ENCODE measurements at regions not wholly inside any gene's neighbourhood (a gene's known extent, or its start where the extent isn't known, plus 50 kb on each side); places are given as distances from the start of the nearest gene placed in this dataset.
"Not testable (repeated sequence)": the region's sequence is repeated elsewhere in the genome, so short reads cannot be mapped to it uniquely, and the experiment has no call there.

DNA sequence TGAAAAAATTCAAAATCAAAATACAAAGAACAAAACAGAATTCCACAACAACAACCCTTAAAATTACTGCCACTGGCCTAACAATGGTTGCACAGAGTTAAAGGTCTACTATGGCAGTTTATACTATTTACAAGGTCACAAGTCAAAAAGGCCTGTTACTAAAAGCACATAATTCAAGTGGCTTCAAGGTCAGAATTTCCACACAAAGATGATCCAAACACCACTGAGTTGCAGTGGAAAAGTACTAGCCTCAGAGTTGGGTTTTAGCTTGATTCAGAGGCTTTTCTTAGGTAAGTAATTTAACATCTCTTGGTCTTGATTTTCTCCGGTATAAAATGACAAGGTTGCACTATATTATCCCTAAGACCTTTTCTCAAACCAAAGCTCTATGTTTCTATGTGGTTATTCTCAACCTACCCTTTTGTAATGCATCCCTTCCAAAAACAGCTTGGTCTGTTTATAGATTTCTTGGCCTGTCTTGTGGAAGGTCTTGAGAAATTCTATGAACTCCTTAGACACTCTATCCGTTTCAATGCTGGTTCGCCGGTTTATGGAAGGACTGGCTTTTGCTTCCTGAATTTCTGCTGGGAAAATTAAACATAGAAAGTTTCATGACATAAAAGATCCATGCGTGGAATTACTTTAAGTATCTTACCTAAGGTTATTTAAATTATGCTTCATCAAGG is 69.5 kb downstream of the MDH2 start:
- not testable (repeated sequence) for H3K27me3 Mint-ChIP-seq (ENCODE audit: low read depth); H3K27ac Mint-ChIP-seq (ENCODE audit: unreplicated experiment); H3K9me3 Mint-ChIP-seq; H3K4me1 Mint-ChIP-seq; H3K36me3 Mint-ChIP-seq (ENCODE audit: low read depth); H3K4me3 Mint-ChIP-seq; DNase-seq (ENCODE audit: low read depth, low spot score)

DNA sequence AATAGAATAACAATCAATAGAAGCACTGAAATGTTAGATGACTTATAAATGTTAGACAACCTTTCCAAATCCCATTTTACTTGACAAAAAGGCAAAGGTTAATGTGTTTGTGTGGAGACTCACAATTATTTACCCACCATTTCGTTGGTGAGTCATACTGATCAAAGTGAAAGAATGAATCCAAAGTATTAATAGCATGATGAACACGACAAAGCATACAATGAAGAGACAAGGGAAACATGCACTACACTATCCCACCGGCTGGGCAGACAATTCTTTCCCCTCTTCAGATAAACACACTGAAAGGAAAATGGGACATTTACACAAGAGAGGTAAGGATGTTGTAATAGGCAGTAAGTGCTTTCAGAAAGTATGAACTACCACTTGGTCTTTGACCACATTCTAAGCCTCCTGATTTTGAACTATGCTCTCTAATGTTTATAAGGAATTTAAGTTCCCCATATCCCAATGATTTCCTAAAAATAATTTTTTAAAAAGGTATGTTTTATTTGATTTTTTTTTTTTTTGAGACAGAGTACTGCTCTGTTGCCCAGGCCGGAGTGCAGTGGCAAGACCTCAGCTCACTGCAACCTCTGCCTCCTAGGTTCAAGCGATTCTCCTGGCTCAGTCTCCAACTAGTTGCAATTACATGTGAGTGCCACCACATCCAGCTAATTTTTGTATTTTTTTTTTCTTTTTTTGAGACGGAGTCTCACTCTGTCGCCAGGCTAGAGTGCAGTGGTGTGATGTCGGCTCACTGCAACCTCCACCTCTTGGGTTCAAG is 70.5 kb downstream of the MDH2 start:
- H3K4me3 Mint-ChIP-seq: not testable (repeated sequence)

DNA sequence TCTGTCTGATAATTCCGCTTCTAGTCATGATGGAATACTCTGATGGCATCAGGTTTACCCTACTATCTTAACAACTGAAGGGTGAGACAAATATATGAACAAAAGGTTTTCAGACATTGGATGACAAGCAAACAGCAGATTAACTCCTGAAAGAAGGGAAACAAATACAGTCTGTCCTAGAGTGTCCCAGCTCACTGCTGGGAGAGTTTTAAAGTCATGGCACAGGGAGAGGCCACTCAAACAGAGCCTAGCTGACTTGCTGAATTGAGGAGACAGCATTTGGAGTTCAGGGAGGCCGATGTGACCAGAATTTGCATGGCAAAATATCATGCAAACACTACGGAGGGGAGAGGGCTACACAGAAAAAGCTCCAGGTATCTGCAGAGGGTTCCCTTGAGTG is 73.1 kb downstream of the MDH2 start:
- no peaks in the 10 kb centered on the region for H3K36me3 Mint-ChIP-seq (ENCODE audit: low read depth)
- peaks cover 6% of the 10 kb centered on the region for H3K27me3 Mint-ChIP-seq (ENCODE audit: low read depth)
- DNase-seq (ENCODE audit: low read depth, low spot score): no peak
- TF ChIP-seq, protein P1, sequence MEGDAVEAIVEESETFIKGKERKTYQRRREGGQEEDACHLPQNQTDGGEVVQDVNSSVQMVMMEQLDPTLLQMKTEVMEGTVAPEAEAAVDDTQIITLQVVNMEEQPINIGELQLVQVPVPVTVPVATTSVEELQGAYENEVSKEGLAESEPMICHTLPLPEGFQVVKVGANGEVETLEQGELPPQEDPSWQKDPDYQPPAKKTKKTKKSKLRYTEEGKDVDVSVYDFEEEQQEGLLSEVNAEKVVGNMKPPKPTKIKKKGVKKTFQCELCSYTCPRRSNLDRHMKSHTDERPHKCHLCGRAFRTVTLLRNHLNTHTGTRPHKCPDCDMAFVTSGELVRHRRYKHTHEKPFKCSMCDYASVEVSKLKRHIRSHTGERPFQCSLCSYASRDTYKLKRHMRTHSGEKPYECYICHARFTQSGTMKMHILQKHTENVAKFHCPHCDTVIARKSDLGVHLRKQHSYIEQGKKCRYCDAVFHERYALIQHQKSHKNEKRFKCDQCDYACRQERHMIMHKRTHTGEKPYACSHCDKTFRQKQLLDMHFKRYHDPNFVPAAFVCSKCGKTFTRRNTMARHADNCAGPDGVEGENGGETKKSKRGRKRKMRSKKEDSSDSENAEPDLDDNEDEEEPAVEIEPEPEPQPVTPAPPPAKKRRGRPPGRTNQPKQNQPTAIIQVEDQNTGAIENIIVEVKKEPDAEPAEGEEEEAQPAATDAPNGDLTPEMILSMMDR (conservative IDR thresholded peaks at IDR 0.05): no peak
- H3K4me3 Mint-ChIP-seq: no peak overlapping the region
- no peak overlapping the region for H3K27ac Mint-ChIP-seq (ENCODE audit: unreplicated experiment)
- H3K9me3 Mint-ChIP-seq: no peaks in the 10 kb centered on the region
- peaks cover 10% of the 10 kb centered on the region for H3K4me1 Mint-ChIP-seq

More for the DNA sequence above, 70.5 kb downstream of the MDH2 start:
- not testable (repeated sequence) for H3K4me1 Mint-ChIP-seq; DNase-seq (ENCODE audit: low read depth, low spot score); H3K27me3 Mint-ChIP-seq (ENCODE audit: low read depth); H3K9me3 Mint-ChIP-seq; H3K36me3 Mint-ChIP-seq (ENCODE audit: low read depth); H3K27ac Mint-ChIP-seq (ENCODE audit: unreplicated experiment)

DNA sequence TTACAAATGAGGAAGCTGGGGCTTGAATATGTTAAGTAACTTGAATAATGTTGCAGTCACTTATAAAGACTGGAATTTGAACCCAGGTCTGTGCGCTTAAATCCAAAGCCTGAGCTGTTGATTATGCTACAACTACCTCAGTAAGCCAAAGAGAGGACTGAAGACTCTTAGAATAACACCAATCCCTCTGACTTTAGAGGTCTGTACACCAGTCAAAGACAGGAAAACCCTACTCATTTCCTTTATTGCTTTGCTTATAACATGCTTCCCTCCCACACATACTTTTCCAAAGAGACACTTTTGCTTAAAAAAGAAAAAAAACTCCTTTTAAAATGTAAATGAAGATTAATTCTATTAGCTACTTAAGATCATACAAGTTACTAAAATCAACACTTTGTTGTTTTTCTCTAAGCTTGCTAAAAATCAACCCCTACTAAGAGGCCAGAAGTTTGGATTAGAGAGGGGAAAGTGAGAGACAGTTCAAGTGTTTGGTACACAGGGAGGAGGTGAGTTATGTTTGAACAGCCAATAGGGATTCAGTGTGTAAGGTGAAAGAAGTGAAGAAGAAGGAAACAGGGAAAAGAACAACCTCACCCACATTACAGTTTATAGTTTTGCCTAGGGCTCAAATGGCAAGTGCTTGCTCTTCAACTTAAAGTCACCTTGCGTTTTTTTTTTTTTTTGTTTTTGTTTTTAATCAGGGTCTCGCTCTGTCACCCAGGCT is 74.8 kb downstream of the MDH2 start:
- peaks cover 2% of the 10 kb centered on the region for H3K4me1 Mint-ChIP-seq
- no peaks in the 10 kb centered on the region for H3K9me3 Mint-ChIP-seq
- no peak for DNase-seq (ENCODE audit: low read depth, low spot score)
- peaks cover 6% of the 10 kb centered on the region for H3K27me3 Mint-ChIP-seq (ENCODE audit: low read depth)
- no peaks in the 10 kb centered on the region for H3K36me3 Mint-ChIP-seq (ENCODE audit: low read depth)
- TF ChIP-seq, protein P1 (conservative IDR thresholded peaks at IDR 0.05): no peak
- no peak overlapping the region for H3K4me3 Mint-ChIP-seq
- peak overlapping the region; percentile 44 for H3K27ac Mint-ChIP-seq (ENCODE audit: unreplicated experiment)

DNA sequence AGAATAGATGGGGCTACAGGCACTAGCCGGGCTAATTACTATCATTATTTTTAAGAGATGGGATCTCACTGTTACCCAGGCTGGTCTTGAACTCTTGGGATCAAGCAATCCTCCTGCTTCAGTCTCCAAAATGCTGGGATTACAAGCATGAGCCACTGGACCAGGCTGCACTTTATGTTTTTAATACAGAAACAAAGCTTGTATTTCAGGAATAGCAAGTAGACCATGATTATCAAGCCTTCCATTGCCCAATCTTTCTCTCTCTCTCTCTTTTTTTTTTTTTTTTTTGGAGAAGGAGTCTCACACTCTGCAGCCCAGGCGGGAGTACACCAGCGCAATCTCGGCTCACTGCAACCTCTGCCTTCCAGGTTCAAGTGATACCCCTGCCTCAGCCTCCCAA is 75.4 kb downstream of the MDH2 start:
- Mint-ChIP-seq H3K36me3 (ENCODE audit: low read depth) (no peaks in the 10 kb centered on the region), H3K27me3 (ENCODE audit: low read depth) (peaks cover 9% of the 10 kb centered on the region), H3K4me3 (no peak overlapping the region), H3K9me3 (no peaks in the 10 kb centered on the region), H3K4me1 (no peaks in the 10 kb centered on the region), H3K27ac (ENCODE audit: unreplicated experiment) (no peak overlapping the region)
- no peak for DNase-seq (ENCODE audit: low read depth, low spot score)
- TF ChIP-seq, protein P1 (conservative IDR thresholded peaks at IDR 0.05): no peak

DNA sequence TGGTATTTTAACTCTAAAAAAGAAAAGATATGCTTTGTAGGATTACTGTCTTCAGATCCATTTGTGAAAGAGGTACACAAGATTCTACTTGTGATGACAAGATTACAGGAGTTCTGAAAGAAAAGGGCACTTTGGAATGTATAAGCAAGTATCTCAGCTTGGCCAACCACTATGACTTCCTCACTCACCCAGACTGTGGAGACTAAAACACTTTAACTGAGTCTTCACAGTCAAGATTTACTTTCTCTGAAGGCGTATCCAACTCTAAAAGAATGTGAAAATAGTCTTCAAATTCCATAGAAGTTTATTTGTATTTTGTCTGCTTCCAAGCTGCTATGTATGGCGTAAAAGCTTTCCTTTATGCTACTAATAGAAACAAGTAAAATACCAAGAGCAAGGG is 76.1 kb upstream of the SRRM3 start:
- H3K4me1 Mint-ChIP-seq: no peaks in the 10 kb centered on the region
- no peaks in the 10 kb centered on the region for H3K36me3 Mint-ChIP-seq (ENCODE audit: low read depth)
- no peak overlapping the region for H3K27ac Mint-ChIP-seq (ENCODE audit: unreplicated experiment)
- DNase-seq (ENCODE audit: low read depth, low spot score): no peak
- H3K4me3 Mint-ChIP-seq: no peak overlapping the region
- H3K9me3 Mint-ChIP-seq: no peaks in the 10 kb centered on the region
- peaks cover 18% of the 10 kb centered on the region for H3K27me3 Mint-ChIP-seq (ENCODE audit: low read depth)
- TF ChIP-seq, protein P1 (conservative IDR thresholded peaks at IDR 0.05): no peak

All from neural crest cell (in vitro differentiated cells).